IPS DF 6.9 (cell line): ENCODE measurements at regions not wholly inside any gene's neighbourhood (a gene's known extent, or its start where the extent isn't known, plus 50 kb on each side); places are given as distances from the start of the nearest gene placed in this dataset.

ENCODE experiments used
- DNase-seq: peaks from one replicate; pipeline ENCODE4 v3.0.0-alpha.2; 2013; ENCODE audit warnings: low read depth, low spot score
- H3K27ac ChIP-seq: one replicate; pipeline ENCODE4 v1.5.1; 2013; ENCODE audit warnings: low read length, control low read depth
- H3K27me3 ChIP-seq: 2 replicates; pipeline ENCODE4 v1.6.1; 2013; ENCODE audit warnings: mild to moderate bottlenecking, low read length; ENCODE audit not compliant: control insufficient read depth, insufficient read depth
- H3K36me3 ChIP-seq: 2 replicates; pipeline ENCODE4 v1.6.1; 2013; ENCODE audit warnings: low read length; ENCODE audit not compliant: control insufficient read depth, insufficient read depth
- H3K4me1 ChIP-seq: 2 replicates; pipeline ENCODE4 v1.6.1; 2013; ENCODE audit warnings: low read length; ENCODE audit not compliant: control insufficient read depth, insufficient read depth
- H3K4me3 ChIP-seq: 2 replicates; pipeline ENCODE4 v1.5.1; 2013; ENCODE audit warnings: mild to moderate bottlenecking, low read length
- H3K9me3 ChIP-seq: 2 replicates; pipeline ENCODE4 v1.6.1; 2013; ENCODE audit warnings: low read length, inconsistent platforms; ENCODE audit not compliant: control insufficient read depth, insufficient read depth
- WGBS: extraction: QIAGEN DNeasy Blood & Tissue Kit; methylation state at CpG from one replicate; pipeline ENCODE4 v1.1.7; 2013; ENCODE audit warnings: mixed read lengths, missing lambda C conversion rate; ENCODE audit not compliant: insufficient read length, insufficient coverage; 5-methylcytosine and 5-hydroxymethylcytosine counted together

DNA sequence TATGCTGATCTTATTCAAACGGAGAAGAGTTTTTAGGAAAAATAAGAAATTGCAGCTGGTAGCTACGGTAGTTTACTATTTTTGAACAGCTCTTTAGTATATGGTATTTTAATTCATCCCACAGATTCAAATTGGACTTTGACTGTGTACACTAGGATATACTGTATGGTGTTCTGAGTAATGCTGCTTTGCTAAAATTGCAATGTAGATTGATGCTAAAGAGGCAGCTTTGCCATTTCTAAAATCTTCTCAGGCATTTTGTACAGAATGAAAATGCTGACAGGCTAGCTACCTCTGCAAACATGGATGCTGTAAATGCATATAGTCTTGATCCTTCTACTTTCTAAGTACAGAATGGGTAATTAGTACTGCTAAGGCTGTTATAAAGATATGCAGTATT lies 826.6 kb upstream of the POU3F3 start:
- Histone ChIP-seq H3K36me3 (no peaks in the 10 kb centered on the region), H3K4me3 (no peak overlapping the region), H3K4me1 (no peaks in the 10 kb centered on the region), H3K9me3 (no peaks in the 10 kb centered on the region), H3K27ac (no peak overlapping the region), H3K27me3 (no peaks in the 10 kb centered on the region)
- WGBS, result 100% methylated on average over 1 of the region's 2 CpGs
- DNase-seq, result no peak

DNA sequence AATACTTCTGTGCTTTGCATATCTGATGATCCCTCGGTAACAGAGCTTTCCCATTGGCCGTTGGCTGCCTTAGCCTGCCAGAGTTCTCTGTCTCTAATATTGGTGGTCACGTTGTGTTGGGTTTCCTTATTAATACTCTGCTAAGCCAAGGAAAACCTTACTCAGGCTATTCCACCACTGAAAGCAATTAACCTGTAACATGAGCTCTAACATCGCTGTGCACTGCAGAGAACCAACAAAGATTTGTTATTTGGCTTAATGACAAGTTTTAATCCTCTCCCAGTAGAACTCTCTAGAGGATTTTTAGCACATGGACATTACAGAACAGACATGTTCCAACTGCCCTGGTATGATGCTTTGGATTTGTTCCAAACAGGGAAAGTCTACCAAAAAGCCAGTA lies 825.9 kb upstream of the POU3F3 start:
- Histone ChIP-seq H3K27ac (no peak overlapping the region), H3K27me3 (no peaks in the 10 kb centered on the region), H3K9me3 (no peaks in the 10 kb centered on the region), H3K4me1 (no peaks in the 10 kb centered on the region), H3K36me3 (no peaks in the 10 kb centered on the region), H3K4me3 (no peak overlapping the region)
- no peak for DNase-seq
- no CpG with 5 or more reads among the region's 4 CpGs for WGBS

DNA sequence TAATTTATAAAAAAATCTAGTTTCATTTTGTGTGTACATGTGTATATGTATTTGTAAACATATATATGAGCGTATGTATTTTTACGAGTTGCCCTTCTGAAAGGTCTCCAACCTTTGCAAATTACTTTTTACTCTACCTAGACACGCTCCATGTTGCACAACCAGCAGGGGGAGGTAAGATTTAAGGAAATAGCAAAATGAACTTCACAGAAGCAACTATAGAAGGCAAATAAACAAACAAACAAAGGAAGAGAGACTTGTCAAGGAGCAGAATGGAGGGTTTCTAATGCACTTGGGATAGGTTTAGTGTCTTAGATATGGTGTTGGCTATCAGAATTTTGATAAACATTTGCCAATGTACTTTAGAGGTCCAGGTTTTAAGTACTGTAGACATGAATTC lies 820.5 kb upstream of the POU3F3 start:
- Histone ChIP-seq H3K4me1 (no peaks in the 10 kb centered on the region), H3K9me3 (no peaks in the 10 kb centered on the region), H3K27ac (no peak overlapping the region), H3K36me3 (no peaks in the 10 kb centered on the region), H3K27me3 (no peaks in the 10 kb centered on the region), H3K4me3 (no peak overlapping the region)
- DNase-seq, result no peak
- whole genome bisulfite sequencing, result no CpG with 5 or more reads among the region's 3 CpGs

DNA sequence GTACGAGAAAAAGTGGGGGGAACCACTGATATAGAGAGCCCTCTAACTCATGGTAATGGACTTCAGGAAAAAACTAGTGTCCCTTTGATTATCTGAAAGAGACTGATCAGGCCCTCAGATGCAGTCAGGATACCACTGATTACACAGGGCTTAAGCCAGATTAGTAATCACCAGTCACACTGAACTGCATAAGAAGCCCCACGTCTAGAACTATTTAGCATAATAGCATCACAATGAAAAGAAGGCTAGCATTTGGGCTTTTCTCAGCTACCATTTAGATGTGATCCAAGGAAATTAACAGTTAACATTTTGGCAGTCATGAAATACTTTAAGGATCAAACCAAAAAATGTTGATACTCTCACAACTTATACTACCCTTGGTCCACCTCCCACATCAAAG lies 813.1 kb upstream of the POU3F3 start:
- Histone ChIP-seq H3K27ac (no peak overlapping the region), H3K4me3 (no peak overlapping the region), H3K9me3 (no peaks in the 10 kb centered on the region), H3K4me1 (no peaks in the 10 kb centered on the region; the same call in 1 of the 2 replicates), H3K27me3 (no peaks in the 10 kb centered on the region), H3K36me3 (no peaks in the 10 kb centered on the region)
- no peak for DNase-seq
- WGBS, result 100% methylated on average over 1 of the region's 2 CpGs

DNA sequence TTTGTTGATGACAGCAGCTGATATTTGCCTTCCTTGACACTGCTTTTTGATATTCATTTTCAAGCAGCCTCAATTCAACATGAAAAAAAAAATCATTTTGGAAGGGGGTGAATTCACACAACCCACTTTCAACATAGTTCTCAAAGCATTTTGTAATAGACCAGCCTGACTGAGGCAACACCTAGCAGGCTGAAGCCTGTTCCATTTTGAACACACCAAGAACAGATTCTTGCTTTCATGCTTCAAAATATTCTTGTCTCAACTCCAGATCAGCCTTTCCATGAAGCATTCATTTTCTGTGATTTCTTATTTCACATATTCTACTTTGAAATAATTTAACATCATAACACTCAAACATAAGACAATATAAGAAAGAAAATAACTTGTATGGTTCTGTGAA lies 812.6 kb upstream of the POU3F3 start:
- H3K9me3 ChIP-seq, result no peaks in the 10 kb centered on the region
- no peak overlapping the region for H3K4me3 ChIP-seq
- no peaks in the 10 kb centered on the region for H3K27me3 ChIP-seq
- no peak overlapping the region for H3K27ac ChIP-seq
- no peak for DNase-seq
- H3K4me1 ChIP-seq, result no peaks in the 10 kb centered on the region; the same call in 1 of the 2 replicates
- no peaks in the 10 kb centered on the region for H3K36me3 ChIP-seq

DNA sequence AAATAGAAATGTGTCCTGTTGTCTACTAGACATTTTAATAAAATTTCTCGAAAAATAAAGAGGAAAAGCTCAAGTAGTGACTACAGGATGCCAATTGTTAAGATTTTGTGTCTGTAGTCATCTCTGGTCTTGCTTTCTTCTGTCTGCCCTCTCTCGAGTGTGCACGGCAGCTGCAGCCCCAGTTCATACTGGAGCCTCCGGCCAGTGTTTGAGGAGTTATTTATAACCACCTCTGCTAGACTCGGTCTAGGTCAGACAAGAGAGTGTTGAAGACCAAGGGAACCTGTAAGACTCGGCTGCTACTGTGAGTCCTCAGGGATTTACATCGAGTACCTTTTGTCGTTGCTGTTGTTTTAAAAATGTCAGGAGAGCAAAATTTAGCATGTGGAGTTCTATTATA lies 810.1 kb upstream of the POU3F3 start:
- Histone ChIP-seq H3K4me1 (no peaks in the 10 kb centered on the region; the same call in 1 of the 2 replicates), H3K27me3 (no peaks in the 10 kb centered on the region), H3K36me3 (no peaks in the 10 kb centered on the region), H3K4me3 (no peak overlapping the region), H3K9me3 (no peaks in the 10 kb centered on the region), H3K27ac (no peak overlapping the region)
- no peak for DNase-seq
- WGBS, result no CpG with 5 or more reads among the region's 8 CpGs

DNA sequence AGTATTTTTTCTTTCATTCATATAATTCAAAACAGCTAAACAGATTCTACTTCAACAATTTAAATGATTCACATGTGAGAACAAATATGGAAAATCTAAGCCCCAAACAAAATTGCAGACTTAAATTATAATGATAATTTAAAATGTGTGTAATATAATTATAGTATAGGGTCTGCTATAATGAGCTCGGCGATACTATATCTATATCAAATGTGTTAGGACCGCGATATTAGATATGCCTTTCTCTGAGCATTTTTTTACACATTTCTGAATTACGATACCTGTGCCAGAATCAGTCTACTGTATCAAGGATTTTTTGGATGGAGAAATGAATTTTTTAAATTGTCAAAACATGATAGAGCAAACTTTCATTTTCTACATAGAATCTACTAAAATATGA lies 808.8 kb upstream of the POU3F3 start:
- H3K36me3 ChIP-seq, result no peaks in the 10 kb centered on the region
- H3K4me1 ChIP-seq, result no peaks in the 10 kb centered on the region; the same call in 1 of the 2 replicates
- DNase-seq, result no peak
- H3K4me3 ChIP-seq, result no peak overlapping the region
- no peaks in the 10 kb centered on the region for H3K27me3 ChIP-seq
- WGBS, result no CpG with 5 or more reads among the region's 5 CpGs
- no peaks in the 10 kb centered on the region for H3K9me3 ChIP-seq
- no peak overlapping the region for H3K27ac ChIP-seq

DNA sequence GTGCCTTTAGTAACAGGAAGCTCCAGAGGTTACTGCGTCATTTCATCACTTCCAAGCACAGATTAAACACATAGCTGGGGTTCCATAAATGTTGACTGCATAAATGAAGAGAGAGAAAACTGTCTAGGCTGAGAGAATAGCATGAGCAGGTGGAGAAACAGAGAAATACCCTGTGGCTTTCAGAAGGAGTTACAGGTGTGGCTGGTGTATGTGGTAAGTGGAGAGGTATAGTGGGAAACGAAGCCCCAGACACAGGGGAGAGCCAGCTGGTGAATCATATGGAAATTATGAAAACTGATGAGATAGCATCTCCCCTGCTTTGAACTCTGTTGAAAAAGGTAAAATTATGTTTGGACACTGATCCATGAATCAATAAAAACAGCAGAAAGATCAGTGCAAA lies 807.4 kb upstream of the POU3F3 start:
- DNase-seq, result no peak
- no CpG with 5 or more reads among the region's 2 CpGs for WGBS
- Histone ChIP-seq H3K27me3 (no peaks in the 10 kb centered on the region), H3K36me3 (no peaks in the 10 kb centered on the region), H3K4me1 (no peaks in the 10 kb centered on the region), H3K9me3 (no peaks in the 10 kb centered on the region), H3K27ac (no peak overlapping the region), H3K4me3 (no peak overlapping the region)

DNA sequence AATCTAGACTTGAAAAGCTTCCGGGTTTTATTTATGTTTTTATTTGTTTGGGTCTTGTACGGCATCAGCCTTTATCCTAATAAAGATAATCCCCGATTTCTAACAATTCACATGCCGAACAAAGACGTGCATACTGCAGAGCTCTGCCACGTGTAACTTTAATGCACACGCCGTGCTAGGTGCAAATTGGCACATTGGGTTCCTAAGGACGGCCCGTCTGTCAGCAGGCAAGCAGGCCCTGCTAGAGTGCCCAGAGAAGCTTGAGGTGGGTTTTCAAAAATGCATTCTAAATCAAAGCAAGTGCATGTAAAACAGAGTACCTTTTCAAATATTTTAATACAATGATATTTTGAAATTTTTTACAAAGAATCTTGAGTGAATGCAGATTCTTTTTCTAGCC lies 806.4 kb upstream of the POU3F3 start:
- WGBS, result no CpG with 5 or more reads among the region's 10 CpGs
- Histone ChIP-seq H3K9me3 (no peaks in the 10 kb centered on the region), H3K27me3 (no peaks in the 10 kb centered on the region), H3K4me1 (no peaks in the 10 kb centered on the region; the same call in 1 of the 2 replicates), H3K27ac (no peak overlapping the region), H3K36me3 (no peaks in the 10 kb centered on the region), H3K4me3 (no peak overlapping the region)
- no peak for DNase-seq

DNA sequence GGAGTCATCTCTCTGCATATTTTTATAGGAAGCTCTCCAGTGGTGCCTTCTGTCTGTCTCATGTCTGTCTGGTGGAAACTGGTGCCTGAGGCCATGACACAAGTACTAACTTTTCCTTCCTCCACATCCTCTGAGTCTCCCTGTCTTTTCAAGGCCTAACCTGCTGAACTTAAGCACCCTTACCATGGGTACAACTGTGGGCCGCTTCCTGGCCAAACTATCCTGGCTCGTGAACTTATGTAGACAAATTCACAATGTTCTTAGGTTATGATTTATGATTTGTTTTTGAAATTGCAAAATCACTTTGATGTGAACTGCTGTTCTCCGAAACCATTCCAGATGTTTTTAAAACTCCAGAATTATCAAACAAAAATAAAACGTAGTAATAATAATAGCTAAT lies 804.5 kb upstream of the POU3F3 start:
- Histone ChIP-seq H3K4me3 (no peak overlapping the region), H3K36me3 (no peaks in the 10 kb centered on the region), H3K4me1 (no peaks in the 10 kb centered on the region; the same call in 1 of the 2 replicates), H3K27me3 (no peaks in the 10 kb centered on the region), H3K9me3 (no peaks in the 10 kb centered on the region), H3K27ac (no peak overlapping the region)
- WGBS, result no CpG with 5 or more reads among the region's 4 CpGs
- DNase-seq, result no peak

DNA sequence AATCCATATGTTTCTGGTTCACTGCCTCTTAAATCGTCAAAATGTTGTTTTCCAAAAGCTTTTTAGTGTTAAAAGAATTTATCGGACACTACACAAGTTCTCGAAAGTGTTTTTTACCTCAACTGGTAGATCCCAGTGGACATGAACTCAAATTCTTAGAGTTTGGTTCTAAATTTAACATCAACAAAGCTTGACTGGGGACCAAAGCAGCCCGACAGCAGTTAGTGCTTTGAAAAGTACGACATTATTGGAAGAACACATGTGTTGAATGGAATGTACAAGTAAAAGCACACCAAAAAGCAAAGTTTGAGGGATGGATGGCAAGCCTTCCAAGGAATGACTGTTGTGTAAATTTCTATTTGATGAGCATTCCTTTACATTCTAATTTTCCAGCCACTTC lies 803.9 kb upstream of the POU3F3 start:
- no peaks in the 10 kb centered on the region for H3K9me3 ChIP-seq
- H3K36me3 ChIP-seq, result no peaks in the 10 kb centered on the region
- H3K27me3 ChIP-seq, result no peaks in the 10 kb centered on the region
- no peak for DNase-seq
- WGBS, result no CpG with 5 or more reads among the region's 5 CpGs
- H3K4me1 ChIP-seq, result no peaks in the 10 kb centered on the region; the same call in 1 of the 2 replicates
- no peak overlapping the region for H3K27ac ChIP-seq
- no peak overlapping the region for H3K4me3 ChIP-seq
